Middle frontal gyrus (tissue), 1 donor: ENCODE measurements at regions not wholly inside any gene's neighbourhood (a gene's known extent, or its start where the extent isn't known, plus 50 kb on each side); places are given as distances from the start of the nearest gene placed in this dataset.

ENCODE experiments used
- DNase-seq: peaks from one replicate; pipeline ENCODE4 v3.0.0-alpha.2; 2015; ENCODE audit warnings: low spot score; ENCODE audit errors: extremely low spot score

DNA sequence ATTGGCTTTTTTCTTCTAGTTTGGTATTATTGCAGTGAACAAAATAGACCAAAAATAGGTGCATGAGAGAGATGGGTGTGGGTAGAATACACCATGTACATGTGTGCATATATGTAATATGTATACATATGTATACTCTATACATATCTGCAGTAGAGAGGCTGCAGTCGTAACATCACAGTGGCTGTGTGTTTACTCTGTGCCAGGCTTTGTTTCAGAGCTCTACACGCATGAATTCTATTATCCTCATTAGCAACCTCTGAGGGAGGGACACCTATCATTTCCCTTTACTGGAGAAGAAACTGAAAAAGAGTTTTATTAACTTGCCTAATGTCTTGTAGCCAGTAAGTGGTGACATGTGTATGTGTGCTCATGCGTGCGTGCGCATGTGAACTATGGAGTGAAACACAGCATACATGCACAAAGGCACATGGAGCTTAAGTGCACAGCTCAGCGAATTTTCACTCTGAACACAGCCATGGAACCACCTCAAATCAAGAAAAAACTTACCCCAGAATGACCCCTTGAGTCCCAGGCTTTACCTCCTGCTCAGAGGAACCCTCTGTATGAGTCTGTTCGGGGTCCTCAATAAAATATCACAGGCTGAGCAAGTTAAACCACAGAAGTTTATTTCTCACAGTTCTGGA lies 452.5 kb downstream of the CDH26 start:
- DNase-seq = no peak

DNA sequence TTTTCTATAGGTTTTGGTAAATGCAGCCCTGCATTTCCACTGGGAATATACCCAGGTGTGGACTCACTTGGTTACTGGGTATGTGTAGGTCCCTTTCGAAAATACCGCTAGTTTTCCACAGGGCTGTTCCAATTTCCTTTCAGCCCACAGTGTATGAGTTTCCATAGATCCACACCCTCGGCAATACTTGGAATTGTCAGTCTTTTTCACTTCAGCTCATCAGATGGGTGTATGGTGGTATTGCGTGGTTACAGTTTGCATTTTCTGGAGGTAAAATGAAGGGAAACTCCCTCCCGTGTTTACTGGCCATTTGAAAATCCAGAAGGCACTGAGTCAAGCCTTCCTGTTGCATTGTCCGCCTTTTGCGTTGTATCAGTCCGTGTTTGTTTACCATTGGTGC lies 453.6 kb downstream of the CDH26 start:
- no peak for DNase-seq

DNA sequence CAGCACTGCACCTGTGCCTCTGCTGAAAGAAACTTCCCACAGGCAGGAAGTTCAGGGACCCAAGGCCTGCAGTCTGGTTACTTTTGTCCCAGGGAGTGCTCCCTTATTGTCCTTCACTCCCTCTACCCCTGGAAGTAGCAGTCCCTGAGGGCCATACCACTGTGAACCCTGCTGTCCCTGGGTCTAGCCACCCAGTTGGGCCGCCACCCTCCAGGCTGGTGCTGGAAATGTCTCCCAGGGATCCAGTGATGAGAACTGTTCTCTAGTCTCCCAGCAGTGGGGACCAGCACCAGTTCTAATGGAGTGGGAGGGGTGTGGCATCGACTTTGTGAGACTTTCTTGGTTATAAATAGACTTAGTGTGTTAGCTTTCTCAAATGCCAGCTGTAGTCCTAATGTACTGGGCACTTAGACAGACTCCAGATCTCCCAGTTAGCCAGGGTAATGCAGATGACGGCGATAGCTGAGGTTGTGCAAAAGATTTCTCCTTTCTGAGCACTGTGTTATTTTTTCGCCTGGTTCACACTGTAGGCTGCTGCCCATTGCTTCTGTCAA lies 462.5 kb downstream of the CDH26 start:
- no peak for DNase-seq

- DNase-seq = no peak
Observed at GRCh38 chr20:60422848-60423247, 464.6 kb downstream of the CDH26 start.

- peak; percentile 8 for DNase-seq
Observed at GRCh38 chr20:60424267-60424902, 466.2 kb downstream of the CDH26 start.

DNA sequence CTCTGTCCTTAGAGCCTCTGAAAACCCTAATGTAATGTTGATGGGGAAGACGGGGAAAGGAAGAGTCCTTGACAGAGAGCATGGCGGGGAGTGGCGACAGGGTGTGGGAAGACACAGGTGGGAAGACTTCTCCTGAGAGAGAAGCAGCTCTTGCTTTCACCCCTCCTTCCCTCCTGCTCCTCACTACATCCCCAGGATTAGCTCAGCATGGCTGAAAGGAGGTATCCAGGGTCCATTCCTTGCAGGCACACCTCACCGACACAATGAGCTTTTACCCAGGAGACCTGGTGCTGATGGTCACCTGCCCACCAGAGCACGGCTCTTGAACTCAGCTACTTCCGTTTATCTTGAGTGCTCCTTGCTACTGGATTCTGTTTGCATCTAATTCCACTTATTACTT lies 469.3 kb downstream of the CDH26 start:
- no peak for DNase-seq

GRCh38 chr20:60428651-60429050 lies 470.4 kb downstream of the CDH26 start:
- no peak for DNase-seq

DNA sequence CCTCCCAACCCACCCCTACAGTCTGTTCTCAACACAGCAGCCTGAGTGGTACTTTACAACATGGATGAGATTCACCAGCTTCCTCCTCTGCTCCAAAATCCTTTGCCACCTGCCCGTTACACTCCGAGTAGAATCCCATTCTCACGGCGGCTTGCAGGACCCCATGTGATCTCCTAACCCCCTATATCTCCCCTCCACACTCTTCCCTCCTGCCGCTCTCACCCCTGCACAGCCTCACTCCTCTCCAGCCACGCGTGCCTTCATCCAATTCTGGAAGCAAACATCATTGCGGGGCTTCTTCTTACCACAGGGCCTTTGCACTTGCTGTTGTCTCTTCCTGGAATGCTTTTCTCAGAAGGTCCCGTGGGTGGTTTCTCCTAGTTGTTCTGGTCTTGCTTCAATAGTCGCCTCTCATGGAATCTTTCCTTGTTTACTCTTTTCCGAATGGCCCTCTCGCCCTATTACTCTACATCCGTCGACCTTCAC lies 472.3 kb downstream of the CDH26 start:
- no peak for DNase-seq

DNA sequence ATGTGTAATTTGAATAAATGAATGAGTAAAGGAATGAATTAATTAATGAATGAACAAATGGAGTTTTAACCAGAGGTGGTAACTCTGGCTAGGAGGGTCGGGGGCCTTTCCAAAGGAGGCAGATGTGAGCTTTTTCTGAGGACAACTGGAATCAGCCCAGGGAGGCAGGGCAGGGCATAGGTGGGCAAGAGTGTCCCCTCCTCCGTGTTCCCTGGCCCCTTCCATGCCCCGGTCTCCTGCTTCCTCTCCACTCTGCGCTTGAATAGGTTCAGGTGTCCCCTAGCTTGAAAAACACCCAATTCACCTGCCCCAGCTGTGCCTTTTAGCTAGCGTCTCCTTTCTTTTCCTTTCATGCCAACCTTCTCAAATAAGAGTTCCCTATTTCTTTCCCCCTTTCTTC lies 473.1 kb downstream of the CDH26 start:
- no peak for DNase-seq

- DNase-seq = no peak
Observed at GRCh38 chr20:60437418-60437817, 479.2 kb downstream of the CDH26 start.

GRCh38 chr20:60446267-60447111 lies 488.3 kb downstream of the CDH26 start:
- DNase-seq = no peak

- no peak for DNase-seq
Observed at GRCh38 chr20:60447703-60448102, 489.5 kb downstream of the CDH26 start.

DNA sequence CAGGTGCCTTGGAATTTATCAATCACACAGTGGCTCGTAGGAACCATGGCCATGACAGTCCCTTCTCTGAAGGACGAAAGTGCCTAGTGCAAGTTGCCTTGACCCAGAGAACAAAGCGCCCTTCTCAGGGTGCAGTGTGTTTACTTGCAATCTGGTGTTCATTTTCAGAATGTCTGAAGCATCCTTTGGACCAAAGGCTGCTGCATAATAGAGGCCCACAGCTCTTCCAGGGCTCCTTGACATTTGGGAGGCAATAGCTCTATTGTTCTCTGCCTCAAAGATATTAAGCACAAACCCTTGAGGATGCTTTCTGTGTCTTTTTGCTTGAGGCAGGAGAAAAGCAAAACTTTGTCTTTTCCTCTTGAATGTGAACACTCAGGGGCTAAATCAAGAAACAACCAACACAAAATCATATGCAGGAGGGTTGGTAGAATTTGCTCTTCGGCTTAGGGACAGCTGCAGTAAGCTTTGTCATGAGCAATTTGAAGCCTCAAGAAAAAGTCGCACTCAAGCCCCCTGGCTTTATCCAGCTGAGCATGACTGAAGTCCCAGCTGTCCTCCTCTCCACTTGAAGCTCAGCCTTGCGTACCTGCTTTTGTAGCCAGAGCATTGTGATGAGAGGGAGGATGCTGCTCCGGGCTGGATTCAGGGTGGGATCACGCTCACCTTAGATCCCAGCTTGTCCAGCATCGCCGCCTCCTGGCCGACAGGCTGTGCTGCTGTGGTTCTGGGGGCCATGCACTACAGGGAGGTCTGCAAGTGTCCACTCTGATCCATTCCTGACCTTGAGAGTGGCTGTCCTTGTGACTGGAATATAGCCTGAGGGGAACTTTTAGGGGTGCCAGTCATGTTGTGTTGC lies 495.4 kb downstream of the CDH26 start:
- no peak for DNase-seq

- DNase-seq = no peak
Observed at GRCh38 chr20:60454491-60454890, 496.3 kb downstream of the CDH26 start.

GRCh38 chr20:60455272-60455671 lies 497.0 kb downstream of the CDH26 start:
- DNase-seq = no peak

- no peak for DNase-seq
Observed at GRCh38 chr20:60459212-60459611, 501.0 kb downstream of the CDH26 start.

- DNase-seq = no peak
Observed at GRCh38 chr20:60461993-60462392, 503.8 kb downstream of the CDH26 start.

DNA sequence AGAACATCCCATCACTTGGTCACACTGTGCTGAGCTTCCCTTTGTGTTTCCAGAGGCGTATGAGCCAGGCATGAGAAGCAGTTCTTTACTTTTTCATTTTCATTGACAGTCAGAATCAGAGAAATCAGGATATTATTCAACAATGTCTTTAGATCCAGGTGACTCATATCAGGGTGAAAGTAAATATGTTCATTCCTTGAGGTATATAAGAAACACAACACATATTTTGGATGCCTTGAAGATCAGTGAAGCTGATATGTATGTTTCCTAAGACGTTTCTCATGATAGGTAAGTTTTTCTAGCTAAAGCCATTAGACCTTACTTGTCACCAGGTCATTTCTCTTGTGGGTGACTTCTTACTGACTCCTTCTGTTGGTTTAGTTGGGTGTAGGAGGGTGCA lies 505.6 kb downstream of the CDH26 start:
- no peak for DNase-seq

DNA sequence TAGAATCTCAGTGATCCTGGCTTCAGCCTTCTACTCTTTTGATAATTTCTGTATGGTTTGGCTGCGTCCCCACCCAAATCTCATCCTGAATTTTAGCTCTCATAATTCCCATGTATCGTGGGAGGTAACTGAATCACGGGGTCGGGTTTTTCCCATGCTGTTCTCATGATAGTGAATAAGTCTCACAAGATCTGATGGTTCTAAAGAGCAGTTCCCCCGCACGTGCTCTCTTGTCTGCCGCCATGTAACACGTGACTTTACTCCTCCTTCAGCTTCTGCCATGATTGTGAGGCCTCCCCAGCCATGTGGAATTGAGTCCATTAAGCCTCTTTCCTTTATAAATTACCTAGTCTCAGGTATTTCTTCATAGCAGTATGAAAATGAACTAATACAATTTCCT lies 507.2 kb downstream of the CDH26 start:
- no peak for DNase-seq

DNA sequence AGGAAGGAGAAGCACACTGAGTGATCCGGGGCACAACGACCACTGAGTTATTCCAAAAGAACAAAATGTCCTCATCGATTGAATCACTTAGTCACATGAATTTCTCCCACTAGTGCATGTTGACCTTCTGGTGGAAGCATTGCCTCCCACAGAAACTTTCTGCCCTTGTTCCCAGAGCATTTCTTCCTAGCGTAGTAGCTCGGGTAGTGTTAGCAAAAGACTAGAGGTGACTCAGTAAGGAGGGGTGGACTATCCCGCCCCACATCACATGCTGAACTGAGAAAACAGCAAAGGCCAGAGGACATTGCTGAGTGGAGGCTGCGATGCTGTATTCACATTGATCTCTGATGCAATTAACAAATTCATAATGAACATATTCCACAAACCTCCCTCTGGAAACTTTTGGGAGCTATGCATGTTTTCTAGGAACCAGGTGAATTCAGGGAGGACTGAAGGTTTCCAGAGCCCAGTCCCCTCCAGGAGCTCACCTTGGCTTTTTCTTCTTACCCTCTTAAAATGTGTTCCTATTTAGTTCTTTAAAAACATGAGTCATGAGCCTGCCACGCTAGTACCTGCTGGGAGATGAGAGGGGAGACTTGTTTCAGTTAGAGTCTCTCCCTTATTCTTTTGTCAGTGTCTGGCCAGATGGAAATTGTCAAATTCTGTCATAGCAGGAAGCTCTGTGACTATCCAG lies 507.9 kb downstream of the CDH26 start:
- no peak for DNase-seq

- no peak for DNase-seq
Observed at GRCh38 chr20:60466687-60467022, 508.4 kb downstream of the CDH26 start.
